ENCODE measurements at regions not wholly inside any gene's neighbourhood (a gene's known extent, or its start where the extent isn't known, plus 50 kb on each side); places are given as distances from the start of the nearest gene placed in this dataset.
"Not testable (repeated sequence)": the region's sequence is repeated elsewhere in the genome, so short reads cannot be mapped to it uniquely, and the experiment has no call there.

- H3K36me3 ChIP-seq (ENCODE audit: control insufficient read depth, insufficient read depth, low read length); DNase-seq (ENCODE audit: low read depth in 4 of 6, low spot score in 6 of 6); H3K27me3 ChIP-seq (ENCODE audit: control insufficient read depth, insufficient read depth, low read length); H3K27ac ChIP-seq (ENCODE audit: low read depth, low read length); H3K9me3 ChIP-seq (ENCODE audit: control insufficient read depth, insufficient read depth, low read length); H3K4me1 ChIP-seq (ENCODE audit: control insufficient read depth, insufficient read depth, low read length); H3K4me3 ChIP-seq (ENCODE audit: low read depth, low read length): not testable (repeated sequence)
Measured at GRCh38 chr20:18876394-18876793, 62.8 kb downstream of the SCP2D1 start.

- Histone ChIP-seq H3K4me1 (ENCODE audit: control insufficient read depth, insufficient read depth, low read length) (no peaks in the 10 kb centered on the region), H3K27me3 (ENCODE audit: control insufficient read depth, insufficient read depth, low read length) (no peaks in the 10 kb centered on the region), H3K9me3 (ENCODE audit: control insufficient read depth, insufficient read depth, low read length) (no peaks in the 10 kb centered on the region), H3K4me3 (ENCODE audit: low read depth, low read length) (no peak overlapping the region), H3K27ac (ENCODE audit: low read depth, low read length) (no peak overlapping the region), H3K36me3 (ENCODE audit: control insufficient read depth, insufficient read depth, low read length) (no peaks in the 10 kb centered on the region)
- DNase-seq (ENCODE audit: low read depth in 4 of 6, low spot score in 6 of 6), result no peak
- 56% methylated on average over 2 of the region's 2 CpGs for WGBS (ENCODE audit: insufficient coverage)
Measured at GRCh38 chr20:18879262-18879661, 65.7 kb downstream of the SCP2D1 start.

- Histone ChIP-seq H3K27ac (ENCODE audit: low read depth, low read length) (no peak overlapping the region), H3K27me3 (ENCODE audit: control insufficient read depth, insufficient read depth, low read length) (no peaks in the 10 kb centered on the region), H3K4me3 (ENCODE audit: low read depth, low read length) (no peak overlapping the region), H3K9me3 (ENCODE audit: control insufficient read depth, insufficient read depth, low read length) (no peaks in the 10 kb centered on the region), H3K36me3 (ENCODE audit: control insufficient read depth, insufficient read depth, low read length) (no peaks in the 10 kb centered on the region), H3K4me1 (ENCODE audit: control insufficient read depth, insufficient read depth, low read length) (no peaks in the 10 kb centered on the region)
- DNase-seq (ENCODE audit: low read depth in 4 of 6, low spot score in 6 of 6), result no peak
- 100% methylated on average over 1 of the region's 1 CpG for WGBS (ENCODE audit: insufficient coverage)
Measured at GRCh38 chr20:18886756-18887155, 73.2 kb downstream of the SCP2D1 start.

GRCh38 chr20:18901980-18902737 is 88.6 kb downstream of the SCP2D1 start:
- WGBS (ENCODE audit: insufficient coverage), result 85% methylated on average over 5 of the region's 7 CpGs
- Histone ChIP-seq H3K4me3 (ENCODE audit: low read depth, low read length) (no peak overlapping the region), H3K27ac (ENCODE audit: low read depth, low read length) (no peak overlapping the region), H3K4me1 (ENCODE audit: control insufficient read depth, insufficient read depth, low read length) (no peaks in the 10 kb centered on the region), H3K36me3 (ENCODE audit: control insufficient read depth, insufficient read depth, low read length) (no peaks in the 10 kb centered on the region), H3K9me3 (ENCODE audit: control insufficient read depth, insufficient read depth, low read length) (no peaks in the 10 kb centered on the region), H3K27me3 (ENCODE audit: control insufficient read depth, insufficient read depth, low read length) (no peaks in the 10 kb centered on the region)
- DNase-seq (ENCODE audit: low read depth in 4 of 6, low spot score in 6 of 6), result no peak

GRCh38 chr20:18904192-18904591 is 90.6 kb downstream of the SCP2D1 start:
- WGBS (ENCODE audit: insufficient coverage), result 0% methylated on average over 1 of the region's 4 CpGs

GRCh38 chr20:18904624-18905023 is 91.0 kb downstream of the SCP2D1 start:
- H3K9me3 ChIP-seq (ENCODE audit: control insufficient read depth, insufficient read depth, low read length), result no peaks in the 10 kb centered on the region
- peak in 2 of 6 donors; percentile 13 to 51 for DNase-seq (ENCODE audit: low read depth in 4 of 6, low spot score in 6 of 6)
- H3K4me1 ChIP-seq (ENCODE audit: control insufficient read depth, insufficient read depth, low read length), result no peaks in the 10 kb centered on the region
- no peaks in the 10 kb centered on the region for H3K27me3 ChIP-seq (ENCODE audit: control insufficient read depth, insufficient read depth, low read length)
- no CpG with 5 or more reads among the region's 5 CpGs for WGBS (ENCODE audit: insufficient coverage)
- no peak overlapping the region for H3K27ac ChIP-seq (ENCODE audit: low read depth, low read length)
- no peaks in the 10 kb centered on the region for H3K36me3 ChIP-seq (ENCODE audit: control insufficient read depth, insufficient read depth, low read length)
- no peak overlapping the region for H3K4me3 ChIP-seq (ENCODE audit: low read depth, low read length)

More at GRCh38 chr20:18904192-18904591, 90.6 kb downstream of the SCP2D1 start:
- no peaks in the 10 kb centered on the region for H3K36me3 ChIP-seq (ENCODE audit: control insufficient read depth, insufficient read depth, low read length)
- DNase-seq (ENCODE audit: low read depth in 4 of 6, low spot score in 6 of 6), result no peak
- no peaks in the 10 kb centered on the region for H3K4me1 ChIP-seq (ENCODE audit: control insufficient read depth, insufficient read depth, low read length)
- H3K27ac ChIP-seq (ENCODE audit: low read depth, low read length), result no peak overlapping the region
- H3K4me3 ChIP-seq (ENCODE audit: low read depth, low read length), result no peak overlapping the region
- H3K27me3 ChIP-seq (ENCODE audit: control insufficient read depth, insufficient read depth, low read length), result no peaks in the 10 kb centered on the region
- H3K9me3 ChIP-seq (ENCODE audit: control insufficient read depth, insufficient read depth, low read length), result no peaks in the 10 kb centered on the region

GRCh38 chr20:18906046-18906445 is 92.5 kb downstream of the SCP2D1 start:
- no CpG with 5 or more reads among the region's 2 CpGs for WGBS (ENCODE audit: insufficient coverage)

GRCh38 chr20:18907353-18907752 is 93.8 kb downstream of the SCP2D1 start:
- H3K4me1 ChIP-seq (ENCODE audit: control insufficient read depth, insufficient read depth, low read length), result no peaks in the 10 kb centered on the region
- no peaks in the 10 kb centered on the region for H3K36me3 ChIP-seq (ENCODE audit: control insufficient read depth, insufficient read depth, low read length)
- DNase-seq (ENCODE audit: low read depth in 4 of 6, low spot score in 6 of 6), result no peak
- H3K27ac ChIP-seq (ENCODE audit: low read depth, low read length), result no peak overlapping the region
- no peak overlapping the region for H3K4me3 ChIP-seq (ENCODE audit: low read depth, low read length)
- 91% methylated on average over 4 of the region's 6 CpGs for WGBS (ENCODE audit: insufficient coverage)
- no peaks in the 10 kb centered on the region for H3K27me3 ChIP-seq (ENCODE audit: control insufficient read depth, insufficient read depth, low read length)
- no peaks in the 10 kb centered on the region for H3K9me3 ChIP-seq (ENCODE audit: control insufficient read depth, insufficient read depth, low read length)

More at GRCh38 chr20:18906046-18906445, 92.5 kb downstream of the SCP2D1 start:
- no peaks in the 10 kb centered on the region for H3K27me3 ChIP-seq (ENCODE audit: control insufficient read depth, insufficient read depth, low read length)
- no peak overlapping the region for H3K27ac ChIP-seq (ENCODE audit: low read depth, low read length)
- H3K9me3 ChIP-seq (ENCODE audit: control insufficient read depth, insufficient read depth, low read length), result no peaks in the 10 kb centered on the region
- no peak for DNase-seq (ENCODE audit: low read depth in 4 of 6, low spot score in 6 of 6)
- no peaks in the 10 kb centered on the region for H3K4me1 ChIP-seq (ENCODE audit: control insufficient read depth, insufficient read depth, low read length)
- H3K4me3 ChIP-seq (ENCODE audit: low read depth, low read length), result no peak overlapping the region
- H3K36me3 ChIP-seq (ENCODE audit: control insufficient read depth, insufficient read depth, low read length), result no peaks in the 10 kb centered on the region

GRCh38 chr20:18908109-18908508 is 94.5 kb downstream of the SCP2D1 start:
- 100% methylated on average over 2 of the region's 3 CpGs for WGBS (ENCODE audit: insufficient coverage)
- Histone ChIP-seq H3K27ac (ENCODE audit: low read depth, low read length) (no peak overlapping the region), H3K4me3 (ENCODE audit: low read depth, low read length) (no peak overlapping the region), H3K36me3 (ENCODE audit: control insufficient read depth, insufficient read depth, low read length) (no peaks in the 10 kb centered on the region), H3K27me3 (ENCODE audit: control insufficient read depth, insufficient read depth, low read length) (no peaks in the 10 kb centered on the region), H3K9me3 (ENCODE audit: control insufficient read depth, insufficient read depth, low read length) (no peaks in the 10 kb centered on the region), H3K4me1 (ENCODE audit: control insufficient read depth, insufficient read depth, low read length) (no peaks in the 10 kb centered on the region)
- DNase-seq (ENCODE audit: low read depth in 4 of 6, low spot score in 6 of 6), result no peak

GRCh38 chr20:18909254-18909653 is 95.7 kb downstream of the SCP2D1 start:
- Histone ChIP-seq H3K27ac (ENCODE audit: low read depth, low read length) (no peak overlapping the region), H3K27me3 (ENCODE audit: control insufficient read depth, insufficient read depth, low read length) (no peaks in the 10 kb centered on the region), H3K4me3 (ENCODE audit: low read depth, low read length) (no peak overlapping the region), H3K4me1 (ENCODE audit: control insufficient read depth, insufficient read depth, low read length) (no peaks in the 10 kb centered on the region), H3K36me3 (ENCODE audit: control insufficient read depth, insufficient read depth, low read length) (no peaks in the 10 kb centered on the region), H3K9me3 (ENCODE audit: control insufficient read depth, insufficient read depth, low read length) (no peaks in the 10 kb centered on the region)
- DNase-seq (ENCODE audit: low read depth in 4 of 6, low spot score in 6 of 6), result no peak

Measured in spinal cord (tissue), 9 donors.